ENCODE measurements at regions not wholly inside any gene's neighbourhood (a gene's known extent, or its start where the extent isn't known, plus 50 kb on each side); places are given as distances from the start of the nearest gene placed in this dataset.

DNA sequence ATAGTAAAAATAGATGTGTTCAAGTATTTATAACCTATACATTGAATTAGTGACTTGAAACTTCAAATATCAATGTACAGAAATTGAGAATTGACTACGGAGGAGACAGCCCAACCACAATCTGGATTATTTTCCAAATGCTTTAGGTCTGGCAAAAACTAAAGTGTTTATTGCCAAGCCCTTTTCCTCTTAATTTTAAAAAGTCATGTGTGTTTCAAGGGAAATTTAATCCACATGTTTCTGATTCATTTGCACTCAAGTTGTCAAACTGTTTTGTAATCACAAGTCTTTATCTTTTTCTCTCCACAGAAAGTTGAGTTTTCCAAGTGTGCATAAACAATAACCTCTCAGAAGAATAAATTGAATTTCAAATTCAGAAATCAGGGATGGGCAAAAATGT is 350.8 kb upstream of the RSPO3 start:
- Histone ChIP-seq H3K4me1 (replicated peaks; ENCODE audit: insufficient read depth) (no peaks in the 10 kb centered on the region), H3K4me3 (no peak overlapping the region), H3F3A (ENCODE audit: insufficient read depth, low read depth) (no peaks in the 10 kb centered on the region), H3K27ac (no peak overlapping the region), H2AFZ (no peak overlapping the region), H3K9me3 (ENCODE audit: insufficient read depth, low read depth) (no peaks in the 10 kb centered on the region), H3K9me2 (ENCODE audit: insufficient read depth) (no peaks in the 10 kb centered on the region; the same call in 1 of the 2 replicates), H3K79me2 (ENCODE audit: low read depth) (no peaks in the 10 kb centered on the region), H4K20me1 (ENCODE audit: insufficient read depth) (no peaks in the 10 kb centered on the region), H3K36me3 (ENCODE audit: low read depth) (no peaks in the 10 kb centered on the region), H3K4me2 (no peak overlapping the region), H3K27me3 (ENCODE audit: insufficient read depth, low read depth) (no peaks in the 10 kb centered on the region)
- DNase-seq, result no peak
- CTCF ChIA-PET, result interaction anchor here (0.6 kb wide), 1 partner anchor 37 kb away, joined by 3 read pairs; no protein-coding TSS in a partner anchor
- TF ChIP-seq, protein P1, sequence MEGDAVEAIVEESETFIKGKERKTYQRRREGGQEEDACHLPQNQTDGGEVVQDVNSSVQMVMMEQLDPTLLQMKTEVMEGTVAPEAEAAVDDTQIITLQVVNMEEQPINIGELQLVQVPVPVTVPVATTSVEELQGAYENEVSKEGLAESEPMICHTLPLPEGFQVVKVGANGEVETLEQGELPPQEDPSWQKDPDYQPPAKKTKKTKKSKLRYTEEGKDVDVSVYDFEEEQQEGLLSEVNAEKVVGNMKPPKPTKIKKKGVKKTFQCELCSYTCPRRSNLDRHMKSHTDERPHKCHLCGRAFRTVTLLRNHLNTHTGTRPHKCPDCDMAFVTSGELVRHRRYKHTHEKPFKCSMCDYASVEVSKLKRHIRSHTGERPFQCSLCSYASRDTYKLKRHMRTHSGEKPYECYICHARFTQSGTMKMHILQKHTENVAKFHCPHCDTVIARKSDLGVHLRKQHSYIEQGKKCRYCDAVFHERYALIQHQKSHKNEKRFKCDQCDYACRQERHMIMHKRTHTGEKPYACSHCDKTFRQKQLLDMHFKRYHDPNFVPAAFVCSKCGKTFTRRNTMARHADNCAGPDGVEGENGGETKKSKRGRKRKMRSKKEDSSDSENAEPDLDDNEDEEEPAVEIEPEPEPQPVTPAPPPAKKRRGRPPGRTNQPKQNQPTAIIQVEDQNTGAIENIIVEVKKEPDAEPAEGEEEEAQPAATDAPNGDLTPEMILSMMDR (conservative IDR thresholded peaks at IDR 0.05), result no peak
- TF ChIP-seq EZH2 (IDR thresholded peaks at IDR 0.05; ENCODE audit: low read depth), result no peak
- intact Hi-C loops (cut with micrococcal nuclease; ENCODE audit: unreplicated experiment), result no loop called here
- POLR2A ChIA-PET (ENCODE audit: unreplicated experiment), result no interaction called here
- BruUV-seq (replicated peaks), result no TSS peak

DNA sequence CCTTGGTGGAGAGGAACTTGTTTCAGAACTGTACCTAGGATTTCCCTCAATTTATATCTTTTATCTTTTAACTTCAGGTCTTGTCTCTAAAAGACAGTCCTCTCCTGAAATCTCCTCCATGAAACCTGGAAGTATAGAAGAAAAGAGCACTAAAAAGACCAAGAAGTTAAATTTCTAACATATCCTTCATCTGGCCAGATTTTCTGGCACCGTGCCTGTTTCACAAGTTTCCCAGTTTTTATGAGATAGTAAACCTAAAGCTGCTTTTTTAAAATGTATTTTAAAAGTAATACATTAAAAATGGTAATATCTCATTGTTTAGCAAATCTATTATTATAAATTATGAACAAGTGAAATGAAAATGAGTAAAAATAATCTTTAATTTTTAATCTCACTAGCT is 348.3 kb upstream of the RSPO3 start:
- CTCF ChIA-PET, result no interaction called here
- Histone ChIP-seq H3K4me2 (no peak overlapping the region), H3K9me3 (ENCODE audit: insufficient read depth, low read depth) (no peaks in the 10 kb centered on the region), H3K4me1 (replicated peaks; ENCODE audit: insufficient read depth) (no peaks in the 10 kb centered on the region), H3K9me2 (ENCODE audit: insufficient read depth) (no peaks in the 10 kb centered on the region), H3K4me3 (no peak overlapping the region), H3K27me3 (ENCODE audit: insufficient read depth, low read depth) (no peaks in the 10 kb centered on the region), H2AFZ (no peak overlapping the region), H3F3A (ENCODE audit: insufficient read depth, low read depth) (no peaks in the 10 kb centered on the region), H4K20me1 (ENCODE audit: insufficient read depth) (no peaks in the 10 kb centered on the region), H3K36me3 (ENCODE audit: low read depth) (no peaks in the 10 kb centered on the region), H3K27ac (no peak overlapping the region), H3K79me2 (ENCODE audit: low read depth) (no peaks in the 10 kb centered on the region)
- POLR2A ChIA-PET (ENCODE audit: unreplicated experiment), result no interaction called here
- intact Hi-C loops (cut with micrococcal nuclease; ENCODE audit: unreplicated experiment), result no loop called here
- no TSS peak for BruUV-seq (replicated peaks)
- DNase-seq, result no peak
- TF ChIP-seq, protein P1 (conservative IDR thresholded peaks at IDR 0.05), result no peak
- no peak for TF ChIP-seq EZH2 (IDR thresholded peaks at IDR 0.05; ENCODE audit: low read depth)

DNA sequence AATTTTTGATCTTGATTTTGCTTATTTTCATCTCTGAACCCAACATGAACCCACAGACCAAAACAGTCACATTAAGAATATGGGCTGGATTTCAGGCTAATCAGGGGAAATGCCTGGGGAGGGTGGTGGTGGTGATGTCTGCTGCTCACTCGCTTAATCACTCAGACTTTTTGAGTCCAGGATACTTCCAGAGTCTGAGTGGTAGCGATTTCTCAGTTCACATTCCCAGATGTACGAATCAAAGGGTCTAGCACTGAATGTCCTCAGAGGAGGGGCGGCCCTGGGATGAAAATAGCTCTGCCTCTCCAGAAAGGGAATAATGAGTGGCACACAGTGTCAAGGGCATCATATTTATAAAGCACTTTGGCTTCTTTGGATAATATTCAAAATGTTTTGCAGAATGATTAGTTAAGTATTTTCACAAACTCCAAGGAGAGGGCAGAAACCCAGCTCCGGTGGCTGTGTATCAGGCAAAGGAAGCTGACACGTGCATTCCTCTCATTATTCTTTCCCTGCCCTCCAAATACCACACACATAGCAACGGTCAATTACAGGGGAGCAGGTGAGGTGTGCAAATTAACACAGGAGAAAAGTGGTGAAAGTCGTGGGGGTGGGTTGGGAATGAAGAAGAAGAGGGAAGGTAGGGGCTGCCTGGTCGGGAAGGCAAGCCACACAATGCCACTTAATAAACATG is 345.2 kb upstream of the RSPO3 start:
- no peak overlapping the region for H3K4me3 ChIP-seq
- no peaks in the 10 kb centered on the region for H3K27me3 ChIP-seq (ENCODE audit: insufficient read depth, low read depth)
- TF ChIP-seq, protein P1 (conservative IDR thresholded peaks at IDR 0.05), result no peak
- no peak for TF ChIP-seq EZH2 (IDR thresholded peaks at IDR 0.05; ENCODE audit: low read depth)
- H3F3A ChIP-seq (ENCODE audit: insufficient read depth, low read depth), result no peaks in the 10 kb centered on the region
- DNase-seq, result no peak
- H3K9me3 ChIP-seq (ENCODE audit: insufficient read depth, low read depth), result no peaks in the 10 kb centered on the region
- ChIA-PET POLR2A (ENCODE audit: unreplicated experiment) (no interaction called here), CTCF (no interaction called here)
- BruUV-seq (replicated peaks), result no TSS peak
- H3K9me2 ChIP-seq (ENCODE audit: insufficient read depth), result no peaks in the 10 kb centered on the region
- intact Hi-C loops (cut with micrococcal nuclease; ENCODE audit: unreplicated experiment), result no loop called here
- H4K20me1 ChIP-seq (ENCODE audit: insufficient read depth), result no peaks in the 10 kb centered on the region
- H3K27ac ChIP-seq, result no peak overlapping the region
- H3K79me2 ChIP-seq (ENCODE audit: low read depth), result no peaks in the 10 kb centered on the region
- H3K4me1 ChIP-seq (replicated peaks; ENCODE audit: insufficient read depth), result no peaks in the 10 kb centered on the region
- H3K36me3 ChIP-seq (ENCODE audit: low read depth), result no peaks in the 10 kb centered on the region
- H3K4me2 ChIP-seq, result no peak overlapping the region
- no peak overlapping the region for H2AFZ ChIP-seq

All from PC-9 (cell line).